Astrocyte (in vitro differentiated cells and primary cell): ENCODE measurements at regions not wholly inside any gene's neighbourhood (a gene's known extent, or its start where the extent isn't known, plus 50 kb on each side); places are given as distances from the start of the nearest gene placed in this dataset.
A peak's percentile ranks its signal among the peaks of the same experiment; 100 is the strongest.

Experiments used
- DNase-seq: peaks from one replicate; pipeline ENCODE4 v3.0.0-alpha.2; 2010; ENCODE audit warnings: low read depth
- FAIRE-seq: peaks from 2 replicates; lab custom pipeline; 2011; peaks lifted over from hg19 to GRCh38; lab: Jason Lieb, UNC
- H2AFZ ChIP-seq: 2 replicates; pipeline ENCODE4 v1.6.0; 2012; ENCODE audit warnings: low read depth, low read length, inconsistent platforms
- H3K27ac ChIP-seq: 2 replicates; pipeline ENCODE4 v1.5.1; 2011; ENCODE audit warnings: low read depth, low read length, inconsistent platforms
- H3K27me3 ChIP-seq: 2 replicates; pipeline ENCODE4 v1.6.0; 2011; ENCODE audit warnings: low read length, inconsistent platforms; ENCODE audit not compliant: insufficient read depth
- H3K36me3 ChIP-seq: 2 replicates; pipeline ENCODE4 v1.5.1; 2011; ENCODE audit warnings: low read length, inconsistent platforms; ENCODE audit not compliant: insufficient read depth
- H3K4me1 ChIP-seq: 2 replicates; pipeline ENCODE4 v1.5.1; 2011; ENCODE audit warnings: low read length, inconsistent platforms; ENCODE audit not compliant: insufficient read depth
- H3K4me2 ChIP-seq: 2 replicates; pipeline ENCODE4 v1.6.0; 2012; ENCODE audit warnings: low read length, inconsistent platforms
- H3K4me3 ChIP-seq: 2 replicates; pipeline ENCODE4 v1.5.1; 2011; ENCODE audit warnings: low read depth, mild to moderate bottlenecking, low read length, inconsistent platforms; ENCODE audit not compliant: insufficient read depth
- H3K79me2 ChIP-seq: 2 replicates; pipeline ENCODE4 v1.6.0; 2012; ENCODE audit warnings: mild to moderate bottlenecking, low read length, inconsistent platforms; ENCODE audit not compliant: insufficient read depth
- H3K9ac ChIP-seq: 2 replicates; pipeline ENCODE4 v1.6.0; 2012; ENCODE audit warnings: mild to moderate bottlenecking, low read length, inconsistent platforms
- H3K9me3 ChIP-seq: 2 replicates; pipeline ENCODE4 v1.5.1; 2012; ENCODE audit warnings: low read depth, mild to moderate bottlenecking, low read length, inconsistent platforms; ENCODE audit not compliant: insufficient read depth
- H4K20me1 ChIP-seq: 2 replicates; pipeline ENCODE4 v1.6.0; 2012; ENCODE audit warnings: low read length, inconsistent platforms; ENCODE audit not compliant: insufficient read depth
- H3K27ac Mint-ChIP-seq: one replicate; pipeline ENCODE4 v1.8.0; 2021; ENCODE audit warnings: mild to moderate bottlenecking, mixed read lengths; ENCODE audit not compliant: unreplicated experiment
- H3K27me3 Mint-ChIP-seq: one replicate; pipeline ENCODE4 v1.8.0; 2021; ENCODE audit warnings: low read depth, mixed read lengths; ENCODE audit not compliant: unreplicated experiment
- H3K36me3 Mint-ChIP-seq: one replicate; pipeline ENCODE4 v1.8.0; 2021; ENCODE audit warnings: low read depth, mixed read lengths; ENCODE audit not compliant: unreplicated experiment
- H3K4me1 Mint-ChIP-seq: one replicate; pipeline ENCODE4 v1.8.0; 2021; ENCODE audit warnings: low read depth, mixed read lengths; ENCODE audit not compliant: unreplicated experiment
- H3K4me3 Mint-ChIP-seq: one replicate; pipeline ENCODE4 v1.8.0; 2021; ENCODE audit warnings: mild to moderate bottlenecking, moderate library complexity, mixed read lengths; ENCODE audit not compliant: unreplicated experiment
- H3K9me3 Mint-ChIP-seq: one replicate; pipeline ENCODE4 v1.8.0; 2021; ENCODE audit warnings: mild to moderate bottlenecking, mixed read lengths; ENCODE audit not compliant: unreplicated experiment
- EZH2 ChIP-seq: IDR thresholded peaks from 2 replicates; pipeline ENCODE4 v1.6.1; 2012; ENCODE audit warnings: mild to moderate bottlenecking, low read length, inconsistent platforms; ENCODE audit not compliant: insufficient read depth
- TF ChIP-seq, protein P1 (sequence below): IDR thresholded peaks from 2 replicates; pipeline ENCODE4 v1.5.1; 2011; ENCODE audit warnings: low read depth, mild to moderate bottlenecking, inconsistent platforms, low read length, moderate library complexity; ENCODE audit not compliant: insufficient read depth

DNA sequence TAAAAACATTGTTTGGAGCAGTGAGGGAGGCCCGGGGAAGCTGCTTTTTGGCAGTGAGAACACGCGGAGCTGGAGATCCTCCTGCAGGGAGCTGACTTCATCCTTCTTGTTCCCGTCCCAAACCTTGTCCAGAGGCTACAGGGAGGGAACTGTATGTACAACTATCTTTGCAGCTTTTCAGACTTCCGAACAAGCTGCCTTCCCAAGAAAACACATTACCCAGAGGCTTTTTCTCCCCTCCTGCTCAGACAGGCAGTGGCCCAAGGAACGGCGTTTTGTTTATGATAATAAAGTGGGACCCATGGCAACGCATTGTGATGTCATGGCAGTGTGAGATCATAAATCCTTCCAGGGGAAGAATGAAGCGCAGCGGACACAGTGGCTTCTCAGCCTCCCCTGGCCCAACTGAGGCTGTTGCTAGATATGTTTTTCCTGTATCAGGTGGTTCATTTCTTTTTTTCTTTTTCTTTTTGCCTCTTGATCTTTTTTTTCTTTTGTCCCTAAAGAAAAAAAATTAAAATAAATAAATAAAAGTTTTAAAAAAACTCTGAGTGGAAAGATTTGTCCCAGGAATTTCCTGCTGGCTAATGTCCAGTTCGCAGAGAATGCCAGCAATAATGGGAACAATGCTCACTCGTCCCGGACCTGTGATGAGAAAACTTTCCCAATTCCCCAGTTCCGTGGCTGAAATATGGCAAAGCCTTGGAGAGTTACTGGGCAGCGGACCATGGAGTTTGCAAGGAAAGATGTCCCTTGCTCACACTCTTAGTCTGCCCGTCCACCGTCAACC is 103.4 kb upstream of the MAP1LC3B2 start:
- Histone ChIP-seq H4K20me1 (no peaks in the 10 kb centered on the region), H3K4me1 (peaks cover 20% of the 10 kb centered on the region), H3K4me2 (peak overlapping the region; percentile 82), H3K27me3 (no peaks in the 10 kb centered on the region), H2AFZ (peak overlapping the region; percentile 77), H3K4me3 (peak overlapping the region; percentile 45), H3K9me3 (no peaks in the 10 kb centered on the region), H3K27ac (peak overlapping the region; percentile 99), H3K9ac (peak overlapping the region; percentile 93), H3K36me3 (no peaks in the 10 kb centered on the region), H3K79me2 (no peaks in the 10 kb centered on the region)
- H3K36me3 Mint-ChIP-seq: no peaks in the 10 kb centered on the region
- peaks cover 22% of the 10 kb centered on the region for H3K4me1 Mint-ChIP-seq
- FAIRE-seq (peak; percentile 65), DNase-seq (peak; percentile 88)
- peak overlapping the region; percentile 34 for H3K4me3 Mint-ChIP-seq
- TF ChIP-seq, protein P1, sequence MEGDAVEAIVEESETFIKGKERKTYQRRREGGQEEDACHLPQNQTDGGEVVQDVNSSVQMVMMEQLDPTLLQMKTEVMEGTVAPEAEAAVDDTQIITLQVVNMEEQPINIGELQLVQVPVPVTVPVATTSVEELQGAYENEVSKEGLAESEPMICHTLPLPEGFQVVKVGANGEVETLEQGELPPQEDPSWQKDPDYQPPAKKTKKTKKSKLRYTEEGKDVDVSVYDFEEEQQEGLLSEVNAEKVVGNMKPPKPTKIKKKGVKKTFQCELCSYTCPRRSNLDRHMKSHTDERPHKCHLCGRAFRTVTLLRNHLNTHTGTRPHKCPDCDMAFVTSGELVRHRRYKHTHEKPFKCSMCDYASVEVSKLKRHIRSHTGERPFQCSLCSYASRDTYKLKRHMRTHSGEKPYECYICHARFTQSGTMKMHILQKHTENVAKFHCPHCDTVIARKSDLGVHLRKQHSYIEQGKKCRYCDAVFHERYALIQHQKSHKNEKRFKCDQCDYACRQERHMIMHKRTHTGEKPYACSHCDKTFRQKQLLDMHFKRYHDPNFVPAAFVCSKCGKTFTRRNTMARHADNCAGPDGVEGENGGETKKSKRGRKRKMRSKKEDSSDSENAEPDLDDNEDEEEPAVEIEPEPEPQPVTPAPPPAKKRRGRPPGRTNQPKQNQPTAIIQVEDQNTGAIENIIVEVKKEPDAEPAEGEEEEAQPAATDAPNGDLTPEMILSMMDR: no peak
- no peak for TF ChIP-seq EZH2
- no peaks in the 10 kb centered on the region for H3K9me3 Mint-ChIP-seq
- H3K27ac Mint-ChIP-seq: peak overlapping the region; percentile 98
- peaks cover 3% of the 10 kb centered on the region for H3K27me3 Mint-ChIP-seq

DNA sequence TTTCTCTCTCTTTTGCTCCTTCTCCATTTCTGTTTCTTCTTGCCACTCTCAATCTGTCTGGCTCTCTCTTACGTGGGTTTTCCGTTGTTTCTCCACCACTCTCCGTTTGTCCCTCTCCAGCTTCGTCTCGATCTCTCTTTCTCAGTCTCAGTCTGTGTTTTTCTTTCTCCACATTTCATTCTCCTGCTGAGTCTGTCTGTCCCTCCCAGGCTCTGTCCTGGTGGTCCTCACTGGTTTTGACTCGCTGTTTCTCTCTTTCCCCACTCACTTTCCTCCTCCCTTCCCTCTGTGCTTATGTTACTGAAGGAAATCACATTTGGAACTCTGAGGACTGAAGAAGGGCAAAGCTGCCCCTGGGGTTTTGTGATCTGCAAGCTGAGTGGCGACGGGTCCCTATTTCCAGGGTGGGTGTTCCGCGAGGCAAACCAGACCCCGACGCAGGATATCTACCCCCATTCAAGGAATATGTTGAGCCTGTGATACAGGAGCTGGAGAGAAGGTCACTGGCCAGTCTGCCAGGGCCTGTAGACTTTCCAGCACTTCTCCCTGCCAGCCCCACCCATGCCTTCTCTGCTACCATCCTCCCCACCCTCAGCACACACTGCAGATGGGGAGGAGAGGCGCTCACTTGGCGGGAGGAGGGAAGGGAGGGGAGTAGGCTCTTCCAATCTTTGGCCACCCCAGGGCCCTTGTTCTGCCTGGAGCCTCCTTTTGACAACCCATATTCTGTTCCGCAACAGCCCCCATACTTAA is 102.7 kb upstream of the MAP1LC3B2 start:
- H3K27ac ChIP-seq: peak overlapping the region; percentile 99
- H3K36me3 Mint-ChIP-seq: no peaks in the 10 kb centered on the region
- FAIRE-seq: no peak

More for the DNA sequence above, 102.7 kb upstream of the MAP1LC3B2 start:
- Histone ChIP-seq H3K4me3 (peak overlapping the region; percentile 20), H3K79me2 (no peaks in the 10 kb centered on the region), H4K20me1 (no peaks in the 10 kb centered on the region), H3K4me1 (peaks cover 20% of the 10 kb centered on the region), H3K9ac (peak overlapping the region; percentile 93), H2AFZ (peak overlapping the region; percentile 77), H3K4me2 (peak overlapping the region; percentile 82), H3K36me3 (no peaks in the 10 kb centered on the region), H3K9me3 (no peaks in the 10 kb centered on the region), H3K27me3 (no peaks in the 10 kb centered on the region)
- Mint-ChIP-seq H3K9me3 (no peaks in the 10 kb centered on the region), H3K27ac (peak overlapping the region; percentile 87), H3K4me1 (peaks cover 22% of the 10 kb centered on the region), H3K4me3 (no peak overlapping the region), H3K27me3 (peaks cover 3% of the 10 kb centered on the region)
- no peak for DNase-seq
- TF ChIP-seq, protein P1: no peak
- TF ChIP-seq EZH2: no peak
